PFSK-1 (cell line): ENCODE measurements at regions not wholly inside any gene's neighbourhood (a gene's known extent, or its start where the extent isn't known, plus 50 kb on each side); places are given as distances from the start of the nearest gene placed in this dataset.

Experiments used
- FOXP2 ChIP-seq: optimal IDR thresholded peaks from 2 replicates; pipeline ENCODE3; 2011; ENCODE audit warnings: borderline replicate concordance, control low read depth, inconsistent platforms; ENCODE audit not compliant: insufficient read depth; ENCODE audit errors: extremely low read length, extremely low read depth
- POLR2AphosphoS5 ChIP-seq: IDR thresholded peaks from 2 replicates; pipeline ENCODE4 v1.6.1; 2012; ENCODE audit warnings: low read depth, mild to moderate bottlenecking, control low read depth, low read length, moderate library complexity
- REST ChIP-seq, 2 experiments: IDR thresholded peaks; 2 replicates each; pipeline versions ENCODE4 v1.6.1 to v1.8.0; 2011 to 2012; ENCODE audit warnings: low read depth in 2 of 2, low read length in 2 of 2, control low read depth in 1 of 2, inconsistent platforms in 1 of 2, mild to moderate bottlenecking in 1 of 2, moderate library complexity in 1 of 2; ENCODE audit not compliant: insufficient read depth in 1 of 2
- SIN3A ChIP-seq: IDR thresholded peaks from 2 replicates; pipeline ENCODE4 v1.6.1; 2012; ENCODE audit warnings: mild to moderate bottlenecking, low read length, moderate library complexity, borderline replicate concordance; ENCODE audit not compliant: insufficient read depth
- TAF1 ChIP-seq: IDR thresholded peaks from 2 replicates; pipeline ENCODE4 v1.6.1; 2012; ENCODE audit warnings: low read length, control low read depth, borderline replicate concordance; ENCODE audit not compliant: insufficient read depth

- no peak for TF ChIP-seq TAF1
- no peak for TF ChIP-seq FOXP2
- TF ChIP-seq POLR2AphosphoS5: no peak
- TF ChIP-seq SIN3A: no peak
- no peak for TF ChIP-seq REST (IDR thresholded peaks at IDR 0.05; ENCODE audit: insufficient read depth in 1 of 2, low read depth in 2 of 2, low read length in 2 of 2)
Observed at GRCh38 chr10:60459701-60460457, 70.2 kb upstream of the ANK3 start.

GRCh38 chr10:60456053-60456452, 66.4 kb upstream of the ANK3 start:
- TF ChIP-seq FOXP2 (no peak), POLR2AphosphoS5 (no peak), TAF1 (no peak), REST (IDR thresholded peaks at IDR 0.05; ENCODE audit: insufficient read depth in 1 of 2, low read depth in 2 of 2, low read length in 2 of 2) (no peak), SIN3A (no peak)

- TF ChIP-seq SIN3A: no peak
- no peak for TF ChIP-seq FOXP2
- TF ChIP-seq POLR2AphosphoS5: no peak
- no peak for TF ChIP-seq TAF1
- no peak for TF ChIP-seq REST (IDR thresholded peaks at IDR 0.05; ENCODE audit: insufficient read depth in 1 of 2, low read depth in 2 of 2, low read length in 2 of 2)
Observed at GRCh38 chr10:60454336-60454735, 64.7 kb upstream of the ANK3 start.

- no peak for TF ChIP-seq REST (IDR thresholded peaks at IDR 0.05; ENCODE audit: insufficient read depth in 1 of 2, low read depth in 2 of 2, low read length in 2 of 2)
- no peak for TF ChIP-seq POLR2AphosphoS5
- TF ChIP-seq SIN3A: no peak
- TF ChIP-seq TAF1: no peak
- TF ChIP-seq FOXP2: no peak
Observed at GRCh38 chr10:60453036-60453435, 63.4 kb upstream of the ANK3 start.

- TF ChIP-seq POLR2AphosphoS5: no peak
- TF ChIP-seq SIN3A: no peak
Observed at GRCh38 chr10:60450291-60450690, 60.6 kb upstream of the ANK3 start.
